ENCODE measurements at regions not wholly inside any gene's neighbourhood (a gene's known extent, or its start where the extent isn't known, plus 50 kb on each side); places are given as distances from the start of the nearest gene placed in this dataset.

DNA sequence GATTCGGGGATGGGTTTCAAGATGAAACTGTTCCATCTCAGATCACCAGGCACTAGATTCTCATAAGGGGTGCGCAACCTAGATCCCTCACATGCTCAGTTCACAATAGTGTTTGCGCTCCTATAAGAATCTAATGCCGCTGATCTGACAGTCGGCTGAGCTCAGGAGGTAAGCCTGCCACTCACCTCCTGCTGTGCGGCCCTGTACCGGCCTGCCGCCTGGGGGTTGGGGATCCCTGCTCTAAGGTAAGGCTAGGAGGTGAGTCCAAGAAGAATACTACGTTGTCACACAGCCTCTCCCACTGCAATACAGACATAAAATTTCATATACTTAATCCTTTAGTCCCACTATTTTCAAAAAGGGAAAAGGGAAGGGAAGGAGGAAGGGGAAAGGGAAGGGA lies 213.4 kb upstream of the HCCS start:
- Histone ChIP-seq H3K27ac (ENCODE audit: low read depth, low read length) (no peak overlapping the region), H3K36me3 (ENCODE audit: insufficient read depth, low read length) (no peaks in the 10 kb centered on the region), H3K4me1 (ENCODE audit: control insufficient read depth, insufficient read depth, low read length, unreplicated experiment) (peaks cover 25% of the 10 kb centered on the region), H3K27me3 (ENCODE audit: insufficient read depth, low read length) (no peaks in the 10 kb centered on the region), H3K79me2 (ENCODE audit: control insufficient read depth, insufficient read depth, low read length, unreplicated experiment) (no peaks in the 10 kb centered on the region), H3K4me3 (ENCODE audit: low read depth, low read length) (no peak overlapping the region), H2AFZ (ENCODE audit: low read length, unreplicated experiment) (no peak overlapping the region)

GRCh38 chrX:10900585-10901289 lies 210.4 kb upstream of the HCCS start:
- H3K4me1 ChIP-seq (ENCODE audit: control insufficient read depth, insufficient read depth, low read length, unreplicated experiment) = peaks cover 47% of the 10 kb centered on the region
- H3K36me3 ChIP-seq (ENCODE audit: insufficient read depth, low read length) = no peaks in the 10 kb centered on the region
- no peaks in the 10 kb centered on the region for H3K27me3 ChIP-seq (ENCODE audit: insufficient read depth, low read length)
- peak overlapping the region; percentile 96 for H3K27ac ChIP-seq (ENCODE audit: low read depth, low read length)
- H2AFZ ChIP-seq (ENCODE audit: low read length, unreplicated experiment) = peak overlapping the region; percentile 64
- peak overlapping the region; percentile 68 for H3K4me3 ChIP-seq (ENCODE audit: low read depth, low read length)
- no peaks in the 10 kb centered on the region for H3K79me2 ChIP-seq (ENCODE audit: control insufficient read depth, insufficient read depth, low read length, unreplicated experiment)

DNA sequence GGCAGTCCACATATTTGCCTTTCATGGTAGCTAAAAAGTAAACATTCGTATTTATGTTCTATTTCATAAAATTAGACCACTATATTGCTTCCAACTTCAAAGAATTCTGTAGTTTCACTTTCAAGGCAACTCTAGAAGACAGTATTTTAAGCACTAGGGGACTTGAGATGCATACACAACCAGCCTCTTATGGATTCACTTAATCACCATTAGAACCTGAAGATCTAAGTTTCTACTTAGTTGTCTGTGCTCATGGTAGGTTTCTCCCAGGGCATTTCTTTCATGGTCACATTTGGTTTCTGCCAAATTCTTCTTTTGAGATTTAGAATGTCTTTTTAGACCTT lies 209.9 kb upstream of the HCCS start:
- peak overlapping the region; percentile 96 for H3K27ac ChIP-seq (ENCODE audit: low read depth, low read length)
- no peaks in the 10 kb centered on the region for H3K79me2 ChIP-seq (ENCODE audit: control insufficient read depth, insufficient read depth, low read length, unreplicated experiment)
- no peak overlapping the region for H2AFZ ChIP-seq (ENCODE audit: low read length, unreplicated experiment)
- H3K4me3 ChIP-seq (ENCODE audit: low read depth, low read length) = peak overlapping the region; percentile 68
- H3K27me3 ChIP-seq (ENCODE audit: insufficient read depth, low read length) = no peaks in the 10 kb centered on the region
- peaks cover 47% of the 10 kb centered on the region for H3K4me1 ChIP-seq (ENCODE audit: control insufficient read depth, insufficient read depth, low read length, unreplicated experiment)
- no peaks in the 10 kb centered on the region for H3K36me3 ChIP-seq (ENCODE audit: insufficient read depth, low read length)

DNA sequence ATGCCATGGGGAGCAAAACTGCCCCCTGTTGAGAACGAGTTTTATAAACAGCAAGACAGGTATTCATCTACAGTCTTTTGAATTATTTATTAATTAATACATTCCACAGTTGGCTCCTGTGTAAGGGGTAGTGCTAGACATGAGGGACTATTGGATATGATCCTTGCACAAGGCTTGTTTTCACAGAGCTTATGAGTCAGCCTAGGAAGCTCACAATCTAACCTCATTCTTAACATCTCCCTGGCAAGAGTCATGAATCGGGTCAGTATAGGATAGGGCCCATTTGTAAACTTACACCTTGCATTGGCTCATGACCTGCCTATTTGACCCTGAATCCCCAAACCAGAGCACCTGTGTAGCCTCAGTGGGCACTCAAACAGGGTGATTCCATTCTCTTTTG lies 209.1 kb upstream of the HCCS start:
- no peak overlapping the region for H2AFZ ChIP-seq (ENCODE audit: low read length, unreplicated experiment)
- H3K4me3 ChIP-seq (ENCODE audit: low read depth, low read length) = peak overlapping the region; percentile 68; the same call in 1 of the 2 replicates
- H3K4me1 ChIP-seq (ENCODE audit: control insufficient read depth, insufficient read depth, low read length, unreplicated experiment) = peaks cover 47% of the 10 kb centered on the region
- H3K27me3 ChIP-seq (ENCODE audit: insufficient read depth, low read length) = no peaks in the 10 kb centered on the region
- peak overlapping the region; percentile 96 for H3K27ac ChIP-seq (ENCODE audit: low read depth, low read length)
- H3K79me2 ChIP-seq (ENCODE audit: control insufficient read depth, insufficient read depth, low read length, unreplicated experiment) = no peaks in the 10 kb centered on the region
- H3K36me3 ChIP-seq (ENCODE audit: insufficient read depth, low read length) = peaks cover 6% of the 10 kb centered on the region

DNA sequence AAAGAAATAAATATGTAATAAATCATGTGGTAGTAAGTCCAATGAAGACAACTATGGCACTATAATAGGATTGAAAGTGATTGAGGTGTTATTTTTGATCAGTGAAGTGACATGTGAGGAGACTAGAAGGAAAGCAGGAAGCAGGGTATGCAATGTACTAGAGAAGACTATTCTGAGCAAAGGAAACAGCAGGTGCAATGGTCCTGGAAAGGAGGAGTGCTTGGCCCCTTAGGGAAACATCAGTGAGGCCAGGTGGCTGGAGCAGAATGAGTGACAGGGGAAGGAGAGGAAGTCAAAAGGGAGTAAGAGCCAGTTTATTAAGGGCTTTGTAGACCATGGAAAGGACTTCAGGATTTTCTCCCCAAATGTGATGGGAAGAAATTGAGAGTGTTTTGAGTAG lies 207.6 kb upstream of the HCCS start:
- Histone ChIP-seq H3K79me2 (ENCODE audit: control insufficient read depth, insufficient read depth, low read length, unreplicated experiment) (no peaks in the 10 kb centered on the region), H3K27ac (ENCODE audit: low read depth, low read length) (no peak overlapping the region), H2AFZ (ENCODE audit: low read length, unreplicated experiment) (no peak overlapping the region), H3K36me3 (ENCODE audit: insufficient read depth, low read length) (peaks cover 7% of the 10 kb centered on the region), H3K4me3 (ENCODE audit: low read depth, low read length) (no peak overlapping the region), H3K27me3 (ENCODE audit: insufficient read depth, low read length) (no peaks in the 10 kb centered on the region), H3K4me1 (ENCODE audit: control insufficient read depth, insufficient read depth, low read length, unreplicated experiment) (peaks cover 47% of the 10 kb centered on the region)

GRCh38 chrX:10904220-10904619 lies 206.9 kb upstream of the HCCS start:
- peak overlapping the region; percentile 29; the same call in 1 of the 2 replicates for H3K27ac ChIP-seq (ENCODE audit: low read depth, low read length)
- no peaks in the 10 kb centered on the region for H3K79me2 ChIP-seq (ENCODE audit: control insufficient read depth, insufficient read depth, low read length, unreplicated experiment)
- peaks cover 47% of the 10 kb centered on the region for H3K4me1 ChIP-seq (ENCODE audit: control insufficient read depth, insufficient read depth, low read length, unreplicated experiment)
- H3K4me3 ChIP-seq (ENCODE audit: low read depth, low read length) = no peak overlapping the region
- H3K36me3 ChIP-seq (ENCODE audit: insufficient read depth, low read length) = peaks cover 7% of the 10 kb centered on the region
- no peak overlapping the region for H2AFZ ChIP-seq (ENCODE audit: low read length, unreplicated experiment)
- no peaks in the 10 kb centered on the region for H3K27me3 ChIP-seq (ENCODE audit: insufficient read depth, low read length)

GRCh38 chrX:10906866-10907265 lies 204.3 kb upstream of the HCCS start:
- Histone ChIP-seq H2AFZ (ENCODE audit: low read length, unreplicated experiment) (no peak overlapping the region), H3K36me3 (ENCODE audit: insufficient read depth, low read length) (peaks cover 7% of the 10 kb centered on the region), H3K4me3 (ENCODE audit: low read depth, low read length) (no peak overlapping the region), H3K27ac (ENCODE audit: low read depth, low read length) (no peak overlapping the region), H3K79me2 (ENCODE audit: control insufficient read depth, insufficient read depth, low read length, unreplicated experiment) (no peaks in the 10 kb centered on the region), H3K4me1 (ENCODE audit: control insufficient read depth, insufficient read depth, low read length, unreplicated experiment) (peaks cover 31% of the 10 kb centered on the region), H3K27me3 (ENCODE audit: insufficient read depth, low read length) (no peaks in the 10 kb centered on the region)

GRCh38 chrX:10922159-10922558 lies 189.0 kb upstream of the HCCS start:
- H3K36me3 ChIP-seq (ENCODE audit: insufficient read depth, low read length) = no peaks in the 10 kb centered on the region
- H3K27me3 ChIP-seq (ENCODE audit: insufficient read depth, low read length) = no peaks in the 10 kb centered on the region
- H3K4me1 ChIP-seq (ENCODE audit: control insufficient read depth, insufficient read depth, low read length, unreplicated experiment) = peaks cover 51% of the 10 kb centered on the region
- H2AFZ ChIP-seq (ENCODE audit: low read length, unreplicated experiment) = no peak overlapping the region
- H3K27ac ChIP-seq (ENCODE audit: low read depth, low read length) = peak overlapping the region; percentile 85
- H3K79me2 ChIP-seq (ENCODE audit: control insufficient read depth, insufficient read depth, low read length, unreplicated experiment) = no peaks in the 10 kb centered on the region
- peak overlapping the region; percentile 37; the same call in 1 of the 2 replicates for H3K4me3 ChIP-seq (ENCODE audit: low read depth, low read length)

DNA sequence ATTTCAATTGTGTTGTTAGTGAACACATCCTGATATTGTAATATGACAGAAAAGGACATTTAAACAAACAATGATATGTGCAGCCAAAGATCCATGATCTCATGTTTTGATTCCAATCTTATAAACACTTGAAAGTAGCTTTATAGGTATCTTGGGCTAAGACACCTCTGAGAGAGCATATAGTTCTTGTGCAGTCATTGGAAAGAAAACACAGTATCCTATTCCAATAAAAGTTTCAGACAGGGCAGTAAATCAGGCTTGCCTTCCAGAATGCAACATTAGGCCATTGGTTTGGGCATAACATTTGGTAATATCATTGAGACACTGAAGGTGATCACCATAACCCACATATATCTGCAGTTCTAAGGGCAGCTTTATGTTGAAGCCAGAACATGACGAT lies 188.3 kb upstream of the HCCS start:
- no peaks in the 10 kb centered on the region for H3K79me2 ChIP-seq (ENCODE audit: control insufficient read depth, insufficient read depth, low read length, unreplicated experiment)
- peak overlapping the region; percentile 72 for H3K27ac ChIP-seq (ENCODE audit: low read depth, low read length)
- H2AFZ ChIP-seq (ENCODE audit: low read length, unreplicated experiment) = no peak overlapping the region
- H3K4me3 ChIP-seq (ENCODE audit: low read depth, low read length) = peak overlapping the region; percentile 63; the same call in 1 of the 2 replicates
- H3K27me3 ChIP-seq (ENCODE audit: insufficient read depth, low read length) = no peaks in the 10 kb centered on the region
- no peaks in the 10 kb centered on the region for H3K36me3 ChIP-seq (ENCODE audit: insufficient read depth, low read length)
- peaks cover 52% of the 10 kb centered on the region for H3K4me1 ChIP-seq (ENCODE audit: control insufficient read depth, insufficient read depth, low read length, unreplicated experiment)

- H3K4me3 ChIP-seq (ENCODE audit: low read depth, low read length) = peak overlapping the region; percentile 63
- H2AFZ ChIP-seq (ENCODE audit: low read length, unreplicated experiment) = no peak overlapping the region
- no peaks in the 10 kb centered on the region; the same call in 1 of the 2 replicates for H3K36me3 ChIP-seq (ENCODE audit: insufficient read depth, low read length)
- H3K27ac ChIP-seq (ENCODE audit: low read depth, low read length) = peak overlapping the region; percentile 72
- H3K79me2 ChIP-seq (ENCODE audit: control insufficient read depth, insufficient read depth, low read length, unreplicated experiment) = no peaks in the 10 kb centered on the region
- H3K27me3 ChIP-seq (ENCODE audit: insufficient read depth, low read length) = no peaks in the 10 kb centered on the region
- peaks cover 52% of the 10 kb centered on the region for H3K4me1 ChIP-seq (ENCODE audit: control insufficient read depth, insufficient read depth, low read length, unreplicated experiment)
Measured at GRCh38 chrX:10923466-10923865, 187.7 kb upstream of the HCCS start.

- no peaks in the 10 kb centered on the region for H3K79me2 ChIP-seq (ENCODE audit: control insufficient read depth, insufficient read depth, low read length, unreplicated experiment)
- peaks cover 54% of the 10 kb centered on the region for H3K4me1 ChIP-seq (ENCODE audit: control insufficient read depth, insufficient read depth, low read length, unreplicated experiment)
- peak overlapping the region; percentile 48 for H3K27ac ChIP-seq (ENCODE audit: low read depth, low read length)
- no peaks in the 10 kb centered on the region for H3K27me3 ChIP-seq (ENCODE audit: insufficient read depth, low read length)
- H3K4me3 ChIP-seq (ENCODE audit: low read depth, low read length) = no peak overlapping the region
- H2AFZ ChIP-seq (ENCODE audit: low read length, unreplicated experiment) = no peak overlapping the region
- H3K36me3 ChIP-seq (ENCODE audit: insufficient read depth, low read length) = no peaks in the 10 kb centered on the region; the same call in 1 of the 2 replicates
Measured at GRCh38 chrX:10926404-10926803, 184.7 kb upstream of the HCCS start.
